CD8-positive, alpha-beta memory T cell (primary cell): ENCODE measurements at regions not wholly inside any gene's neighbourhood (a gene's known extent, or its start where the extent isn't known, plus 50 kb on each side); places are given as distances from the start of the nearest gene placed in this dataset.

Source experiments
- CTCF ChIA-PET: fragments of 350-600 bp; sonication (Branson Sonifier 250); formaldehyde crosslinking; loops from one replicate; lab custom pipeline; 2021; ENCODE audit warnings: antibody characterized with exemption; lab: Charles Lee
- POLR2A ChIA-PET: fragments of 350-600 bp; sonication (Branson Sonifier 250); formaldehyde crosslinking; loops from one replicate; lab custom pipeline; 2021; ENCODE audit warnings: antibody characterized with exemption; lab: Charles Lee
- DNase-seq, 5 donors: peaks; one replicate each; pipeline versions ENCODE4 v3.0.0 to v3.0.0-alpha.2; 2020 to 2022; ENCODE audit warnings: mixed read lengths in 1 of 5
- H3K27ac ChIP-seq: one replicate; pipeline ENCODE4 v1.7.0; 2013; ENCODE audit warnings: low read depth, mild to moderate bottlenecking, low read length, moderate library complexity
- H3K27me3 ChIP-seq: 2 replicates; pipeline ENCODE4 v1.7.0; 2013; ENCODE audit warnings: low read length, mild to moderate bottlenecking; ENCODE audit not compliant: insufficient read depth, poor library complexity, severe bottlenecking
- H3K36me3 ChIP-seq: 2 replicates; pipeline ENCODE4 v1.7.0; 2013; ENCODE audit warnings: mild to moderate bottlenecking, low read length, moderate library complexity; ENCODE audit not compliant: insufficient read depth
- H3K4me1 ChIP-seq: 2 replicates; pipeline ENCODE4 v1.7.0; 2013; ENCODE audit warnings: mild to moderate bottlenecking, low read length, moderate library complexity; ENCODE audit not compliant: insufficient read depth
- H3K4me3 ChIP-seq: 2 replicates; pipeline ENCODE4 v1.7.0; 2013; ENCODE audit warnings: mild to moderate bottlenecking, low read length
- H3K9me3 ChIP-seq: 2 replicates; pipeline ENCODE4 v1.7.0; 2013; ENCODE audit warnings: mild to moderate bottlenecking, low read length
- H3K27ac Mint-ChIP-seq, 8 donors: one replicate each; pipeline ENCODE4 v1.8.0; 2020 to 2021; ENCODE audit warnings: mixed read lengths in 8 of 8, mild to moderate bottlenecking in 6 of 8, inconsistent platforms in 3 of 8, moderate library complexity in 3 of 8
- H3K27me3 Mint-ChIP-seq, 2 donors: one replicate each; pipeline ENCODE4 v1.8.0; 2020 to 2021; ENCODE audit warnings: mixed read lengths in 2 of 2, mild to moderate bottlenecking in 1 of 2, moderate library complexity in 1 of 2
- H3K36me3 Mint-ChIP-seq, 3 donors: one replicate each; pipeline ENCODE4 v1.8.0; 2020 to 2021; ENCODE audit warnings: mixed read lengths in 3 of 3, inconsistent platforms in 1 of 3, mild to moderate bottlenecking in 1 of 3
- H3K4me1 Mint-ChIP-seq, 3 donors: one replicate each; pipeline ENCODE4 v1.8.0; 2020 to 2021; ENCODE audit warnings: mixed read lengths in 3 of 3, inconsistent platforms in 1 of 3, mild to moderate bottlenecking in 1 of 3
- H3K4me3 Mint-ChIP-seq, 7 donors: one replicate each; pipeline ENCODE4 v1.8.0; 2020 to 2021; ENCODE audit warnings: mixed read lengths in 7 of 7, mild to moderate bottlenecking in 6 of 7, moderate library complexity in 4 of 7, inconsistent platforms in 2 of 7
- H3K9me3 Mint-ChIP-seq, 5 donors: one replicate each; pipeline ENCODE4 v1.8.0; 2020 to 2022; ENCODE audit warnings: mixed read lengths in 5 of 5, mild to moderate bottlenecking in 3 of 5, moderate library complexity in 2 of 5, inconsistent platforms in 1 of 5

GRCh38 chr12:85603556-85603955, 232.7 kb downstream of the RASSF9 start:
- CTCF ChIA-PET, result no interaction called here
- POLR2A ChIA-PET, result no interaction called here

GRCh38 chr12:85606455-85606854, 229.8 kb downstream of the RASSF9 start:
- Mint-ChIP-seq H3K27me3 (peaks cover 0 to 2% of the 10 kb centered on the region in 2 donors), H3K4me3 (no peak overlapping the region), H3K27ac (no peak overlapping the region), H3K36me3 (no peaks in the 10 kb centered on the region), H3K9me3 (peaks cover 0 to 31% (median 8%) of the 10 kb centered on the region in 5 donors), H3K4me1 (no peaks in the 10 kb centered on the region)
- Histone ChIP-seq H3K9me3 (no peaks in the 10 kb centered on the region), H3K27ac (no peak overlapping the region), H3K4me1 (no peaks in the 10 kb centered on the region), H3K27me3 (no peaks in the 10 kb centered on the region), H3K36me3 (no peaks in the 10 kb centered on the region), H3K4me3 (no peak overlapping the region)
- POLR2A ChIA-PET, result interaction anchor here (0.7 kb wide), 1 partner anchor 300 kb away, joined by 4 read pairs; no protein-coding TSS in a partner anchor
- CTCF ChIA-PET, result no interaction called here
- DNase-seq, result no peak

More at GRCh38 chr12:85603556-85603955, 232.7 kb downstream of the RASSF9 start:
- no peaks in the 10 kb centered on the region for H3K36me3 Mint-ChIP-seq
- Histone ChIP-seq H3K27me3 (no peaks in the 10 kb centered on the region), H3K9me3 (no peaks in the 10 kb centered on the region), H3K27ac (no peak overlapping the region), H3K4me1 (no peaks in the 10 kb centered on the region), H3K36me3 (no peaks in the 10 kb centered on the region), H3K4me3 (no peak overlapping the region)
- H3K27me3 Mint-ChIP-seq, result peaks cover 0 to 2% of the 10 kb centered on the region in 2 donors
- DNase-seq, result no peak
- H3K4me3 Mint-ChIP-seq, result no peak overlapping the region
- no peak overlapping the region for H3K27ac Mint-ChIP-seq
- H3K9me3 Mint-ChIP-seq, result peaks cover 0 to 31% (median 6%) of the 10 kb centered on the region in 5 donors
- H3K4me1 Mint-ChIP-seq, result no peaks in the 10 kb centered on the region

- H3K27ac ChIP-seq, result no peak overlapping the region
- no peaks in the 10 kb centered on the region for H3K4me1 ChIP-seq
- peaks cover 0 to 24% (median 3%) of the 10 kb centered on the region in 5 donors for H3K9me3 Mint-ChIP-seq
- CTCF ChIA-PET, result no interaction called here
- H3K36me3 Mint-ChIP-seq, result no peaks in the 10 kb centered on the region
- no peaks in the 10 kb centered on the region for H3K36me3 ChIP-seq
- no peak overlapping the region for H3K4me3 ChIP-seq
- POLR2A ChIA-PET, result no interaction called here
- no peak for DNase-seq
- no peaks in the 10 kb centered on the region for H3K4me1 Mint-ChIP-seq
- no peaks in the 10 kb centered on the region for H3K27me3 Mint-ChIP-seq
- H3K9me3 ChIP-seq, result no peaks in the 10 kb centered on the region
- H3K4me3 Mint-ChIP-seq, result no peak overlapping the region
- no peak overlapping the region for H3K27ac Mint-ChIP-seq
- no peaks in the 10 kb centered on the region for H3K27me3 ChIP-seq
These were observed 226.4 kb downstream of the RASSF9 start for GRCh38 chr12:85609778-85610177.

GRCh38 chr12:85610194-85610593, 226.0 kb downstream of the RASSF9 start:
- Histone ChIP-seq H3K4me3 (no peak overlapping the region), H3K36me3 (no peaks in the 10 kb centered on the region), H3K9me3 (no peaks in the 10 kb centered on the region), H3K4me1 (no peaks in the 10 kb centered on the region), H3K27me3 (no peaks in the 10 kb centered on the region), H3K27ac (no peak overlapping the region)
- no peaks in the 10 kb centered on the region for H3K4me1 Mint-ChIP-seq
- no peak overlapping the region for H3K4me3 Mint-ChIP-seq
- ChIA-PET POLR2A (no interaction called here), CTCF (no interaction called here)
- no peaks in the 10 kb centered on the region for H3K27me3 Mint-ChIP-seq
- H3K36me3 Mint-ChIP-seq, result no peaks in the 10 kb centered on the region
- no peak for DNase-seq
- peaks cover 0 to 25% (median 3%) of the 10 kb centered on the region in 5 donors for H3K9me3 Mint-ChIP-seq
- H3K27ac Mint-ChIP-seq, result no peak overlapping the region

- H3K27ac Mint-ChIP-seq, result no peak overlapping the region
- no peaks in the 10 kb centered on the region for H3K4me1 Mint-ChIP-seq
- Histone ChIP-seq H3K4me1 (no peaks in the 10 kb centered on the region), H3K36me3 (no peaks in the 10 kb centered on the region), H3K9me3 (no peaks in the 10 kb centered on the region), H3K4me3 (no peak overlapping the region), H3K27ac (no peak overlapping the region), H3K27me3 (no peaks in the 10 kb centered on the region)
- CTCF ChIA-PET, result no interaction called here
- no peaks in the 10 kb centered on the region for H3K27me3 Mint-ChIP-seq
- POLR2A ChIA-PET, result no interaction called here
- DNase-seq, result no peak
- peaks cover 0 to 16% (median 3%) of the 10 kb centered on the region in 5 donors for H3K9me3 Mint-ChIP-seq
- H3K4me3 Mint-ChIP-seq, result no peak overlapping the region
- no peaks in the 10 kb centered on the region for H3K36me3 Mint-ChIP-seq
These were observed 220.0 kb downstream of the RASSF9 start for GRCh38 chr12:85616201-85616600.

GRCh38 chr12:85617307-85618091, 218.7 kb downstream of the RASSF9 start:
- no peak overlapping the region for H3K4me3 ChIP-seq
- no peak overlapping the region for H3K27ac Mint-ChIP-seq
- no peak for DNase-seq
- H3K4me3 Mint-ChIP-seq, result no peak overlapping the region
- H3K4me1 ChIP-seq, result no peaks in the 10 kb centered on the region
- no peaks in the 10 kb centered on the region for H3K9me3 ChIP-seq
- H3K36me3 ChIP-seq, result no peaks in the 10 kb centered on the region
- H3K27me3 Mint-ChIP-seq, result no peaks in the 10 kb centered on the region
- H3K27me3 ChIP-seq, result no peaks in the 10 kb centered on the region
- H3K27ac ChIP-seq, result no peak overlapping the region
- H3K4me1 Mint-ChIP-seq, result no peaks in the 10 kb centered on the region
- POLR2A ChIA-PET, result no interaction called here
- CTCF ChIA-PET, result no interaction called here
- peaks cover 2 to 16% (median 3%) of the 10 kb centered on the region in 5 donors for H3K9me3 Mint-ChIP-seq
- no peaks in the 10 kb centered on the region for H3K36me3 Mint-ChIP-seq

- Mint-ChIP-seq H3K27me3 (no peaks in the 10 kb centered on the region), H3K36me3 (no peaks in the 10 kb centered on the region), H3K4me3 (no peak overlapping the region), H3K4me1 (no peaks in the 10 kb centered on the region), H3K27ac (no peak overlapping the region), H3K9me3 (peaks cover 0 to 14% (median 6%) of the 10 kb centered on the region in 5 donors)
- no peak for DNase-seq
- Histone ChIP-seq H3K27ac (no peak overlapping the region), H3K4me3 (no peak overlapping the region), H3K36me3 (no peaks in the 10 kb centered on the region), H3K4me1 (no peaks in the 10 kb centered on the region), H3K27me3 (no peaks in the 10 kb centered on the region), H3K9me3 (no peaks in the 10 kb centered on the region)
- ChIA-PET POLR2A (no interaction called here), CTCF (no interaction called here)
These were observed 215.2 kb downstream of the RASSF9 start for GRCh38 chr12:85621041-85621440.

- peaks cover 3 to 20% (median 6%) of the 10 kb centered on the region in 5 donors for H3K9me3 Mint-ChIP-seq
- DNase-seq, result no peak
These were observed 212.4 kb downstream of the RASSF9 start for GRCh38 chr12:85623763-85624162.

More at GRCh38 chr12:85623763-85624162, 212.4 kb downstream of the RASSF9 start:
- H3K27me3 Mint-ChIP-seq, result no peaks in the 10 kb centered on the region
- no peaks in the 10 kb centered on the region for H3K4me1 ChIP-seq
- no peaks in the 10 kb centered on the region for H3K9me3 ChIP-seq
- H3K27ac ChIP-seq, result no peak overlapping the region
- H3K4me1 Mint-ChIP-seq, result no peaks in the 10 kb centered on the region
- no peaks in the 10 kb centered on the region for H3K27me3 ChIP-seq
- H3K4me3 Mint-ChIP-seq, result no peak overlapping the region
- H3K36me3 Mint-ChIP-seq, result no peaks in the 10 kb centered on the region
- H3K27ac Mint-ChIP-seq, result no peak overlapping the region
- ChIA-PET CTCF (no interaction called here), POLR2A (no interaction called here)
- H3K4me3 ChIP-seq, result no peak overlapping the region
- H3K36me3 ChIP-seq, result no peaks in the 10 kb centered on the region
